Karpas-422 (cell line): ENCODE measurements at regions not wholly inside any gene's neighbourhood (a gene's known extent, or its start where the extent isn't known, plus 50 kb on each side); places are given as distances from the start of the nearest gene placed in this dataset.
"Not testable (repeated sequence)": the region's sequence is repeated elsewhere in the genome, so short reads cannot be mapped to it uniquely, and the experiment has no call there.

ENCODE experiments used
- DNase-seq: peaks from one replicate; pipeline ENCODE4 v3.0.0-alpha.2; 2015
- H2AFZ ChIP-seq: fragments of 200-600 bp; sonication (generic); 2 replicates; pipeline ENCODE4 v1.6.1; 2014; ENCODE audit warnings: antibody characterized with exemption, low read length, mixed read lengths
- H3K27ac ChIP-seq: fragments of 200-600 bp; sonication (generic); 2 replicates; pipeline ENCODE4 v1.5.1; 2014; ENCODE audit warnings: mild to moderate bottlenecking, low read length, moderate library complexity
- H3K27me3 ChIP-seq: fragments of 200-600 bp; sonication (generic); 2 replicates; pipeline ENCODE4 v1.6.1; 2014; ENCODE audit warnings: low read length, mixed read lengths
- H3K36me3 ChIP-seq: fragments of 200-600 bp; sonication (generic); 2 replicates; pipeline ENCODE4 v1.6.1; 2014; ENCODE audit warnings: low read length, mixed read lengths; ENCODE audit not compliant: insufficient read depth
- H3K4me1 ChIP-seq: fragments of 200-600 bp; sonication (generic); 2 replicates; pipeline ENCODE4 v1.6.1; 2014; ENCODE audit warnings: mild to moderate bottlenecking, low read length, mixed read lengths
- H3K4me2 ChIP-seq: fragments of 200-600 bp; sonication (generic); 2 replicates; pipeline ENCODE4 v1.6.1; 2014; ENCODE audit warnings: low read length, low read depth, mild to moderate bottlenecking; ENCODE audit not compliant: poor library complexity, severe bottlenecking
- H3K4me3 ChIP-seq: fragments of 200-600 bp; sonication (generic); 2 replicates; pipeline ENCODE4 v1.5.1; 2014; ENCODE audit warnings: mild to moderate bottlenecking, antibody characterized with exemption, low read length, mixed read lengths
- H3K79me2 ChIP-seq: fragments of 200-600 bp; sonication (generic); 2 replicates; pipeline ENCODE4 v1.6.1; 2014; ENCODE audit warnings: mild to moderate bottlenecking, low read length, mixed read lengths
- H3K9ac ChIP-seq: fragments of 200-600 bp; sonication (generic); 2 replicates; pipeline ENCODE4 v1.6.0; 2014; ENCODE audit warnings: low read length
- H3K9me2 ChIP-seq: fragments of 200-600 bp; sonication (generic), shearing (Covaris generic); replicated peaks from 2 replicates; pipeline ENCODE4 v1.6.0; 2014; ENCODE audit warnings: mild to moderate bottlenecking, low read length, moderate library complexity; ENCODE audit not compliant: insufficient read depth
- H3K9me3 ChIP-seq: fragments of 300-700, 200-600 bp; sonication (generic); 2 replicates; pipeline ENCODE4 v1.6.1; 2014; ENCODE audit warnings: low read length, mixed read lengths
- H4K20me1 ChIP-seq: fragments of 200-600 bp; sonication (generic); 2 replicates; pipeline ENCODE4 v1.6.1; 2014; ENCODE audit warnings: mild to moderate bottlenecking, antibody characterized with exemption, low read length, low read depth; ENCODE audit not compliant: insufficient read depth

GRCh38 chr5:91566012-91566411 lies 182.9 kb upstream of the ARRDC3 start:
- not testable (repeated sequence) for H3K27ac ChIP-seq, H3K9me2 ChIP-seq, DNase-seq, H3K4me2 ChIP-seq, H3K9ac ChIP-seq, H3K79me2 ChIP-seq, H2AFZ ChIP-seq, H3K27me3 ChIP-seq, H3K4me1 ChIP-seq, H4K20me1 ChIP-seq, H3K4me3 ChIP-seq, H3K9me3 ChIP-seq, H3K36me3 ChIP-seq

- no peak for DNase-seq
- no peak overlapping the region for H3K4me2 ChIP-seq
- no peaks in the 10 kb centered on the region for H3K27me3 ChIP-seq
- H3K79me2 ChIP-seq, result no peaks in the 10 kb centered on the region
- H3K9me2 ChIP-seq, result no peaks in the 10 kb centered on the region
- no peak overlapping the region for H3K27ac ChIP-seq
- H3K9ac ChIP-seq, result no peak overlapping the region
- no peak overlapping the region for H2AFZ ChIP-seq
- no peaks in the 10 kb centered on the region for H4K20me1 ChIP-seq
- no peaks in the 10 kb centered on the region for H3K4me1 ChIP-seq
- H3K4me3 ChIP-seq, result no peak overlapping the region
- H3K9me3 ChIP-seq, result no peaks in the 10 kb centered on the region
- H3K36me3 ChIP-seq, result no peaks in the 10 kb centered on the region
Observed at GRCh38 chr5:91562922-91563321, 179.8 kb upstream of the ARRDC3 start.

GRCh38 chr5:91541696-91542095 lies 158.6 kb upstream of the ARRDC3 start:
- no peak overlapping the region for H3K4me3 ChIP-seq
- H3K4me2 ChIP-seq, result no peak overlapping the region
- H3K4me1 ChIP-seq, result no peaks in the 10 kb centered on the region
- no peaks in the 10 kb centered on the region for H4K20me1 ChIP-seq
- H2AFZ ChIP-seq, result no peak overlapping the region
- H3K9me2 ChIP-seq, result no peaks in the 10 kb centered on the region
- H3K27ac ChIP-seq, result no peak overlapping the region
- H3K9me3 ChIP-seq, result no peaks in the 10 kb centered on the region
- no peaks in the 10 kb centered on the region for H3K79me2 ChIP-seq
- no peak overlapping the region for H3K9ac ChIP-seq
- H3K36me3 ChIP-seq, result no peaks in the 10 kb centered on the region
- DNase-seq, result no peak
- no peaks in the 10 kb centered on the region for H3K27me3 ChIP-seq

GRCh38 chr5:91538179-91538578 lies 155.1 kb upstream of the ARRDC3 start:
- Histone ChIP-seq H3K4me1 (no peaks in the 10 kb centered on the region), H3K27me3 (no peaks in the 10 kb centered on the region), H3K9me3 (no peaks in the 10 kb centered on the region), H3K4me2 (no peak overlapping the region), H3K27ac (no peak overlapping the region), H3K36me3 (no peaks in the 10 kb centered on the region), H3K4me3 (no peak overlapping the region), H3K9me2 (no peaks in the 10 kb centered on the region), H4K20me1 (no peaks in the 10 kb centered on the region), H3K79me2 (no peaks in the 10 kb centered on the region), H3K9ac (no peak overlapping the region), H2AFZ (no peak overlapping the region)
- no peak for DNase-seq

- Histone ChIP-seq H4K20me1 (no peaks in the 10 kb centered on the region), H3K4me3 (no peak overlapping the region), H3K27ac (no peak overlapping the region), H3K4me1 (no peaks in the 10 kb centered on the region), H3K9ac (no peak overlapping the region), H2AFZ (no peak overlapping the region), H3K27me3 (no peaks in the 10 kb centered on the region), H3K9me3 (no peaks in the 10 kb centered on the region), H3K36me3 (no peaks in the 10 kb centered on the region), H3K4me2 (no peak overlapping the region), H3K79me2 (no peaks in the 10 kb centered on the region), H3K9me2 (no peaks in the 10 kb centered on the region)
- DNase-seq, result no peak
Observed at GRCh38 chr5:91535499-91535898, 152.4 kb upstream of the ARRDC3 start.

GRCh38 chr5:91534332-91534731 lies 151.2 kb upstream of the ARRDC3 start:
- H3K4me3 ChIP-seq, result no peak overlapping the region
- no peaks in the 10 kb centered on the region for H3K9me2 ChIP-seq
- no peaks in the 10 kb centered on the region for H3K79me2 ChIP-seq
- H2AFZ ChIP-seq, result no peak overlapping the region
- no peak overlapping the region for H3K4me2 ChIP-seq
- H3K27me3 ChIP-seq, result no peaks in the 10 kb centered on the region
- no peaks in the 10 kb centered on the region for H3K36me3 ChIP-seq
- no peaks in the 10 kb centered on the region for H3K9me3 ChIP-seq
- H3K9ac ChIP-seq, result no peak overlapping the region
- H4K20me1 ChIP-seq, result no peaks in the 10 kb centered on the region
- no peaks in the 10 kb centered on the region for H3K4me1 ChIP-seq
- H3K27ac ChIP-seq, result no peak overlapping the region
- no peak for DNase-seq

- H3K4me3 ChIP-seq, result no peak overlapping the region
- H3K79me2 ChIP-seq, result no peaks in the 10 kb centered on the region
- H2AFZ ChIP-seq, result no peak overlapping the region
Observed at GRCh38 chr5:91532779-91533178, 149.7 kb upstream of the ARRDC3 start.

GRCh38 chr5:91532281-91532680 lies 149.2 kb upstream of the ARRDC3 start:
- Histone ChIP-seq H3K9me3 (no peaks in the 10 kb centered on the region), H3K79me2 (no peaks in the 10 kb centered on the region), H3K4me3 (no peak overlapping the region), H3K9me2 (no peaks in the 10 kb centered on the region), H3K4me2 (no peak overlapping the region), H3K27me3 (no peaks in the 10 kb centered on the region), H3K4me1 (no peaks in the 10 kb centered on the region), H3K9ac (no peak overlapping the region), H4K20me1 (no peaks in the 10 kb centered on the region), H2AFZ (no peak overlapping the region), H3K36me3 (no peaks in the 10 kb centered on the region), H3K27ac (no peak overlapping the region)
- DNase-seq, result no peak

More at GRCh38 chr5:91532779-91533178, 149.7 kb upstream of the ARRDC3 start:
- no peak for DNase-seq
- Histone ChIP-seq H3K4me1 (no peaks in the 10 kb centered on the region), H3K9ac (no peak overlapping the region), H3K9me2 (no peaks in the 10 kb centered on the region), H4K20me1 (no peaks in the 10 kb centered on the region), H3K9me3 (no peaks in the 10 kb centered on the region), H3K27ac (no peak overlapping the region), H3K4me2 (no peak overlapping the region), H3K27me3 (no peaks in the 10 kb centered on the region), H3K36me3 (no peaks in the 10 kb centered on the region)

GRCh38 chr5:91528831-91529230 lies 145.7 kb upstream of the ARRDC3 start:
- Histone ChIP-seq H3K9ac (no peak overlapping the region), H3K4me3 (no peak overlapping the region), H3K4me2 (no peak overlapping the region), H3K9me2 (no peaks in the 10 kb centered on the region), H3K4me1 (no peaks in the 10 kb centered on the region), H3K9me3 (no peaks in the 10 kb centered on the region), H3K27me3 (no peaks in the 10 kb centered on the region), H3K79me2 (no peaks in the 10 kb centered on the region), H3K27ac (no peak overlapping the region), H4K20me1 (no peaks in the 10 kb centered on the region), H3K36me3 (no peaks in the 10 kb centered on the region), H2AFZ (no peak overlapping the region)
- no peak for DNase-seq
